Immature natural killer cell (primary cell): ENCODE measurements at regions not wholly inside any gene's neighbourhood (a gene's known extent, or its start where the extent isn't known, plus 50 kb on each side); places are given as distances from the start of the nearest gene placed in this dataset.

Experiments used
- DNase-seq, 3 donors: peaks; one replicate each; pipeline ENCODE4 v3.0.0; 2022; ENCODE audit warnings: mixed read lengths in 1 of 3
- H3K27ac Mint-ChIP-seq, 6 donors: one replicate each; pipeline ENCODE4 v1.8.0; 2020; ENCODE audit warnings: mixed read lengths in 6 of 6, mild to moderate bottlenecking in 5 of 6, inconsistent platforms in 4 of 6, moderate library complexity in 3 of 6
- H3K27me3 Mint-ChIP-seq, 3 donors: one replicate each; pipeline ENCODE4 v1.8.0; 2020 to 2021; ENCODE audit warnings: low read depth in 3 of 3, mild to moderate bottlenecking in 3 of 3, mixed read lengths in 3 of 3, moderate library complexity in 3 of 3, inconsistent platforms in 1 of 3
- H3K36me3 Mint-ChIP-seq, 3 donors: one replicate each; pipeline ENCODE4 v1.8.0; 2020; ENCODE audit warnings: mixed read lengths in 3 of 3, inconsistent platforms in 2 of 3, mild to moderate bottlenecking in 2 of 3
- H3K4me1 Mint-ChIP-seq, 2 donors: one replicate each; pipeline ENCODE4 v1.8.0; 2020; ENCODE audit warnings: inconsistent platforms in 2 of 2, mild to moderate bottlenecking in 2 of 2, mixed read lengths in 2 of 2, moderate library complexity in 1 of 2
- H3K4me3 Mint-ChIP-seq, 5 donors: one replicate each; pipeline ENCODE4 v1.8.0; 2020; ENCODE audit warnings: mild to moderate bottlenecking in 5 of 5, mixed read lengths in 5 of 5, inconsistent platforms in 3 of 5, moderate library complexity in 3 of 5
- H3K9me3 Mint-ChIP-seq, 6 donors: one replicate each; pipeline ENCODE4 v1.8.0; 2020; ENCODE audit warnings: mild to moderate bottlenecking in 6 of 6, mixed read lengths in 6 of 6, inconsistent platforms in 4 of 6, moderate library complexity in 3 of 6

DNA sequence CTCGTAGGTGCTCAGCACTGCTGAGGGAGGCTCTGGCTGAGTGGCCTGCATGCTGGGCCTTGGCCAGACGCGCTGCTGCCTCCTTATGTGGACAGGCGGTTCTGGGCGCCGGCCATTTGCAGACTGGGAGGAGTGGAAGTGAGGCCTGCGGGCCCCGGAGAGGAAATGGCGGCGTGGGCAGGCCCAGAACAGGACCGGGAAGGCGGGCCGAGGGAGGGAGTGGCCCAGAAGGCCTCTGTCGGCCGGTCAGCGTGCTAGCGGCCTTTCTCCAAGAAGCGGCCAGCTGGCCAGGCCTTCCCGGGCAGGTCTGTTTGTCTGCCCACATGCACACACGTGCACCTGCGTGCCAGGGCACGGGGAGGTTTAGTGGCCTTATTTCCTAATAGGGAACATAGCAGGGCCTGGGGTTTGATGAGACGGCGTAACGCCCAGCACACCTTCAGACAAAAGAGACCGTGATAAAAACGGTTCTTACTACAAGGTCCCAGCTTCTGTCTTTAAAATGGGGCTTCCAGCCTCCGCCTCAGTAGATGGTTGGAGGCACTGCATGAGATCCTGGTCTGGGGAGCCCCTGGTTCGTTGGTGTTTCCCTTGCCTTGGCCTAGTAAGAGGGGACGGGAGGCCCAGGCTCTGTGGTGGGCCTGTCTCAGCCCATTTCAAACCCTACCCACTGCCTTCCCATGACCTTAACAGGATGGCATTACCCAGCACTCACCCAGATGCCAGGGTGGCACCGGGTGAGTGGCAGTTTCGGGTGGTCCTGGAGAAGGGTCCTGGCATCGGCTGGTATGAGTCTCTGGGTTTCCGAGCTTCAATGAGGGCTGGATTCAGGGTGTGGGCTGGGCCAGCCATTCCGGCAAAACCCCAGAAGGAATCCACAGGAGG, 65.1 kb upstream of the PPARA start:
- H3K27me3 Mint-ChIP-seq: peaks cover 0 to 2% (median 0%) of the 10 kb centered on the region in 3 donors
- no peak for DNase-seq
- H3K9me3 Mint-ChIP-seq: no peaks in the 10 kb centered on the region
- no peak overlapping the region for H3K27ac Mint-ChIP-seq
- peaks cover 4 to 13% of the 10 kb centered on the region in 2 donors for H3K4me1 Mint-ChIP-seq
- peaks cover 0 to 3% (median 0%) of the 10 kb centered on the region in 3 donors for H3K36me3 Mint-ChIP-seq
- no peak overlapping the region for H3K4me3 Mint-ChIP-seq

DNA sequence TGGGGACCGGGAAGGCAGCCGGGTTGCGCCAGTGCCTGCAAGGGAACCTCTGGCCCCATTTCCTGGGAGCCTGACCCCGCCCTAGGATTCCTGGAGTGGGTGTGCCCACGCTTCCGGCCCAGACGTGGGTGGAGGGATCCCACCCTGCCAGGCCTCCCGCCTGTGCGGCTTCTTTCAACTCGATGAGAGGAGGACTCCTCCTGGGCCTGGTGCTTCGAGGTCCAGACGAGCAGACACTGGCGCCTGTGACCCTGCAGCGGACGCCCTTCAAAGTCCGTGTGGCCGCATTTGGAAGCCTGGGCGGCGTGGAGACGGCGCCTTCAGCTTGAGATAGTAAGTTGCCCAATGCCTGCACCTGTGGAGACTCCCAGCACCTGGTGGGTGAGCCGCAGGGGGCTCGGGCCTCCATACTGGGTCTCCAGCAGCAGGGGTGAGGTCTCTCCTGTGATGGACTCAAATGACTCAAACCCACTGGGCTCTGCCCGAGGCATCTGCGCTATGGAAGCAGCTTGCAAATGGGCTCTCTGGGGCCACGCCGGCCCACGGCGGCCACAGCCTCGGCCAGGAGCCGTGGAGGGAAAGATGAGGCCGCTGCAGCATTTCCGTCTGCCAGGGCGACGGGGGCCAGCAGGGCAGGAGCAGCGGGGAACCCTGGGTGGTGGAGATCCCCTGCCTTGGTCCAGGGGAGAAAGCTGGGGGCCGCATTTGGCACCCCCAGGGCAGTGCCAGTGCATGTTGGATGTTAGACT, 64.3 kb upstream of the PPARA start:
- H3K27me3 Mint-ChIP-seq: peaks cover 0 to 2% (median 0%) of the 10 kb centered on the region in 3 donors
- H3K4me3 Mint-ChIP-seq: no peak overlapping the region
- no peaks in the 10 kb centered on the region for H3K9me3 Mint-ChIP-seq
- DNase-seq: no peak
- peaks cover 0 to 3% (median 0%) of the 10 kb centered on the region in 3 donors for H3K36me3 Mint-ChIP-seq
- peaks cover 2 to 13% of the 10 kb centered on the region in 2 donors for H3K4me1 Mint-ChIP-seq
- no peak overlapping the region for H3K27ac Mint-ChIP-seq

DNA sequence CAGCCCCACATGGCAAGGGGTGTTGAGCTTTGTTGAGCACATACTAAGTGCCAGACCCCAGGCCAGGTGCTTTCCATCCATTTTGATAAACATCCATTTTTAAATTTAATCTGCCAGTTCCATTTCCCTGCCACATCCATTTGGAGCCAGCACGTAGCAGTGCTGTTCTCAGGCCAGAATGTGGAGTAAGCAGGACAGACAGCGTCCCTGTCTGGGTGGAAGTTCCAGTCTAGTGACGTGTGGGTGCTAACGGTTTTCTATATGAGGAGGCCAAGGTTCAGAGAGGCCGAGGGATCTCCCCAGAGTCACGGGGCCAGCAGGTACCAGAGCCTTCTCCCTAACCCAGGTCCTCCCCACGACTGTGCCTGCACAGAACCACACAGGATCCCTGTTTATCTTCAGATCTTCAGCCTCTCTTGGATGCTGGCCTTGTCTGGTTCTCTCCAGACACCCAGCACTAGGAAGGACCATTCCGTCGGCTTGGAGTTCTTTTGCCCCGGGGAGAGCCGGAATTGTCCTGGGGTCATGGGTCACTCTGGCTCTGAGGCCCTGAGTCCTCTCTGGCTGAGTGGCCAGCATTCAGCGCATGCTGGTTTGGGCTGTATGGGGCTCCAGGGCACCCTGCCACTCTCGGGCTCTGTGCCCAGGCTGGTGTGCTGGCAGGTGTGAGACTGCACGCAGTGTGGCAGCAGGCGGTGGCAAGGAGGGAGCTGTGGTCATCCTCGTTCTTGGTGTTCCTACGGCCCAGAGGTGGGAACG, 63.6 kb upstream of the PPARA start:
- Mint-ChIP-seq H3K4me1 (peaks cover 2 to 11% of the 10 kb centered on the region in 2 donors), H3K9me3 (no peaks in the 10 kb centered on the region), H3K36me3 (peaks cover 0 to 3% (median 0%) of the 10 kb centered on the region in 3 donors), H3K27ac (peak overlapping the region in 1 of 6 donors; percentile 63), H3K27me3 (peaks cover 0 to 2% (median 0%) of the 10 kb centered on the region in 3 donors), H3K4me3 (no peak overlapping the region)
- DNase-seq: no peak

DNA sequence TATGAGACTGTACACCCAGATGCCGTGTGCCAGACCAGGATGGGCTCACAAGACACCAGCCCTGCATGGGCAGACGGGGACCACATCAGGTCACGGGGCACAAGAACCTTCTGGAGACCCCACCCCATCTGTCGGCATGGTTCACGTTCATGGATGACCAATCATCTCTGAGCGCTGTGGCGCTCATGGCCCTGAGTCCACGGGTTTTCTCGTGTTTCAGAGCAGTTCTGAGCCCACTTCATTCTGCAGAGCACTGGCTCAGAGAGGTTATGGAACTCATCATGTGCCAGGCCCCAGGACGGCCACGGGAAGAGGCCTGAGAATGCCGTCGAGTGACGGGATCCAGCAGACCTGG, 63.0 kb upstream of the PPARA start:
- Mint-ChIP-seq H3K27ac (no peak overlapping the region), H3K9me3 (no peaks in the 10 kb centered on the region), H3K27me3 (peaks cover 0 to under 1% (median 0%) of the 10 kb centered on the region in 3 donors), H3K4me3 (no peak overlapping the region), H3K36me3 (peaks cover 0 to 3% (median 0%) of the 10 kb centered on the region in 3 donors), H3K4me1 (peaks cover 0 to 5% of the 10 kb centered on the region in 2 donors)
- DNase-seq: no peak

DNA sequence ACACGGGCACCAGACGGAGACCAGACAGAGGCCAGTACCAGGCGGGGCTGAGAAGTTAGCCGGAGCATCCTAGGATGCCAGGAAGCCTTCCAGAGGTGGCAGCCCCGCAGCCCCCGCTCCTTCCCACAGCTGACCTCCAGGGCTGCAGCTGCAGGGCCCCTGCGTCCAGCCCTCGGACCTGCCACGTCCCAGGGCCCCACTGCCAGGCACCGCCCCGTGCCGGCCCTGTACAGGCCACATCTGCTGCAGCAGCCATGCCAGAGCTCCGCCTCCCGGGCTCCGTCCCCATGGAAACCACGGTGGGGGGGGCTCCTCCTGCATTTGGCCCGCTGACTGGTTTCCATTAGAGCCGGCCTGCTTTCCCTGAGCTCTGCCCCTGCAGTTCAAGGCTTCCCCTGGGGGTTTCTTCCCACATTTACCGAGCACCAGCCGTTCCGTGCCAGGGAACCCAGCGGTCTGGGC, 62.5 kb upstream of the PPARA start:
- no peak overlapping the region for H3K27ac Mint-ChIP-seq
- H3K36me3 Mint-ChIP-seq: peaks cover 0 to 3% (median 0%) of the 10 kb centered on the region in 3 donors
- H3K27me3 Mint-ChIP-seq: peaks cover 0 to 2% (median 0%) of the 10 kb centered on the region in 3 donors
- no peak for DNase-seq
- peaks cover 0 to under 1% of the 10 kb centered on the region in 2 donors for H3K4me1 Mint-ChIP-seq
- no peak overlapping the region for H3K4me3 Mint-ChIP-seq
- H3K9me3 Mint-ChIP-seq: no peaks in the 10 kb centered on the region

DNA sequence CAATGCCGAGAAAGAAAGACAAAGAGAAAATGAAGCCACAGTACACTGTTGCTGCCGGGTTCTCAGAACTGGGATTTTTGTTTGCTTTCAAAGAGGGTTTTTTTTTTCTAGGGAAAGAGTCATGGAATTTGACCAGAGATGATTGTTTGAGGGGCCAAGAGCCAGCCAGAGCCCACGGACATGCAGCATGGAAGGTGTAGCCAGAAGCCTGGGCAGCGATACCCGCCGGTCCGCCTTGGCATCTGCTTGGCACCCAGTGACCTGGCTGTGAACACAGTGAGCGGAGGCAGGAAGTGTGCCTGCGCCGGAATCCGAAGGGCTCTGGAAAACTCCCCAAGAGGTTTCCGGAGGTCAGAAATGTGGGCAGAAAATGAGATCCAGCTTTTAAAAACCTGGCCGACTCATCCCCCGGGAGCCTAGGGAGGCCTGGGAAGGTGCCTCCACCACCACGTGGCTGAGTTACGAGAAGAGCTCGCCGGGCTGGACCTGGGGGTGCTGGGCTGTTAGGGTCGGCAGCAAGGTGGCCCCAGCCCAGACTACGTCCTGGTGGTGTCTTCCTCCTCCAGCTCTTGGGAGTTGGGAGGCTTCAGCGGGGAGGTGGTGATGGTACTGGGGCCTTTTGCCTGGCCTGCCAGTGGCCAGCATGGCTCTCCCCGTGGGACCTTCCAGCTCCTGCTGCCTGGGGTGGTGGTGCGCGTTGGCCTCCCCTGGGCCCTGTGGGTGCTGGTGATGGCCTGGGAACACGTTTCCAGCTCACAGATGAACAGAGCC, 61.6 kb upstream of the PPARA start:
- Mint-ChIP-seq H3K27me3 (peaks cover 0 to 2% (median 0%) of the 10 kb centered on the region in 3 donors), H3K4me1 (no peaks in the 10 kb centered on the region), H3K36me3 (peaks cover 0 to 3% (median 0%) of the 10 kb centered on the region in 3 donors), H3K9me3 (no peaks in the 10 kb centered on the region), H3K27ac (no peak overlapping the region), H3K4me3 (no peak overlapping the region)
- DNase-seq: no peak

DNA sequence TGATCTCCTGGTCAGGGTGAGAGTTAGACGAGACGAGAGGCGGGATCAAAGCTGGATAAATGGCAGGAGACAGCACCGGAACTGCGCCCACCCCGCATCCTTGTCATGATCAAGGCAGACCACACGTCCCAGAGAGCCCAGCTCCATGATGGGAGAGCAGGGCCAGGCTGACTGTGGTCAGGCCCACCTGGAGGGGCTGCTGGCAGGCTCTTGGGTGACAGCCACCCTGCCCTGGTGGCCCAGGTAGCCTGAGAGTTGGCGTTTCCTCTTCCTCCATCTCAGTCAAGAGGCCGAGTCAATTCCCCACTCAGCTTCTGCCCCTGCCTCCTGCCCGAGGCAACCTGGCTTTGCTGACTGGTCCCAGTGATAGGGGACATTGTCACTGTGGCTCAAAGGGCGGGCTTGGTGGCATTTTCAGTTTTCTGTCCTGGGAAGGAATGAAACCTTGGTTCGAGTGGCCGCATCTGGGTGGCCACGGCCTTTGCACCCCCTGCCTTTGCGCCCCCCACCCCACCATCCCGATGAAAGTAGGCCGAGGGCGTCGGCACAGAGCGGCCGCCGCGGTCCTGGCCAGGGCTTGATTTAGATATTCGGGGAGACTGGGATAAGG, 60.8 kb upstream of the PPARA start:
- H3K27me3 Mint-ChIP-seq: peaks cover 0 to 4% (median 0%) of the 10 kb centered on the region in 3 donors
- no peak for DNase-seq
- no peaks in the 10 kb centered on the region for H3K9me3 Mint-ChIP-seq
- no peak overlapping the region for H3K27ac Mint-ChIP-seq
- peaks cover 0 to 3% (median 0%) of the 10 kb centered on the region in 3 donors for H3K36me3 Mint-ChIP-seq
- H3K4me1 Mint-ChIP-seq: no peaks in the 10 kb centered on the region
- no peak overlapping the region for H3K4me3 Mint-ChIP-seq

DNA sequence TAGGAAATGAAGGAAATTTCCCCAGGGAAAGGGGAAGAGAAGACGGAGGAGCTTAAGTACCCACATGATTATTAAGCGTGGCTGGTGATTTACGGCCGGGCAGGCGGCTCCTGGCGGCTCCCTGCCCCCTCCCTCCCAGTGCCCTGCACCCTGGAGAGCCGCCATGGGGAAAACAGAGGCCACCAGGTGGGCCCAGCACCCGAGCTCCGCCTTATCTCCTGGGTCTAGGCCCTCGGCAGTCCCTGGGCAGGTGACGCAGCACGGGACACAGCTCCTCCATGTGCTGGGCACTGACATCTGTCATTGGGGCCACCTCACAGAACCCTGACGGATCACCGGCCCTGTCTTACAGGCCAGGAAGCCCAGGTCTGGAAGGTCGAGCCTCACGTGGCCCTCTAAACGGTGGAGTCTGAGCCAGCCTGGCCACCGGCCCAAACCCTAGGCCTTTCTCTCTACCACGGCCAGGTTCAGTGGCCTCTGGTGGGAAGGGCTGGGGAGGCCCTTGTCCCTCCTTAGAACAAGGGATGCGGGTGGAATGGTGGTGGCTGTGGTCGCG, 60.2 kb upstream of the PPARA start:
- no peak overlapping the region for H3K27ac Mint-ChIP-seq
- no peaks in the 10 kb centered on the region for H3K9me3 Mint-ChIP-seq
- no peaks in the 10 kb centered on the region for H3K4me1 Mint-ChIP-seq
- H3K27me3 Mint-ChIP-seq: peaks cover 0 to 4% (median 0%) of the 10 kb centered on the region in 3 donors
- H3K36me3 Mint-ChIP-seq: peaks cover 0 to 3% (median 0%) of the 10 kb centered on the region in 3 donors
- DNase-seq: no peak
- H3K4me3 Mint-ChIP-seq: no peak overlapping the region

DNA sequence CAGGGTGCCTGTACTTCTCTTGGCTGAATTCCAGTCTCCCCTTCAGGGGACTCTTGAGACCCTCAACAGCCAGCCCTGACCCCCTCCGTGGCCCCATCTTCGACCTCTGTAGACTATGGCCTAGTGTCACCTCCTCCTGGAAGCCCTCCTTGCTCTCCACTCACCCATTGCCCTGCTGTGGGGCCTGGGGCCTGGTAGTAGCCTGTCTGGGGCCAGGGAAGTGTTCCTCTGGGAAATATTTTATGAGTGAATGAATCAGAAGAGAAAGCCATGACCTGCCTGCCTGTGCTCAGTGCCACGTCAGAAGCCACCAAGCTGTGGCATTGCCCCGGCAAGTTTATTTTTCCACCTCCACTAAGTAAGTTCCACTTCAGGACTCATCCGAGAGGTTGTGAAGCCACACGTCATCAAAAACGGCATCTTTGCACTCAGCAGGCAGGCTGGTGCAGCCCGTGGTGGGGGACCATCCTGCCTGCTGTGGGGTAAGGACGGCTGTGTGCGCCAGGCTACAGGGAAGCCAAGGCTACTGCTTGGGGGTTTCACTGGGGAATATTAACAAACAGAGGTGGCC, 59.6 kb upstream of the PPARA start:
- no peak overlapping the region for H3K27ac Mint-ChIP-seq
- H3K9me3 Mint-ChIP-seq: no peaks in the 10 kb centered on the region
- no peak overlapping the region for H3K4me3 Mint-ChIP-seq
- H3K36me3 Mint-ChIP-seq: peaks cover 0 to 3% (median 0%) of the 10 kb centered on the region in 3 donors
- DNase-seq: no peak
- H3K27me3 Mint-ChIP-seq: peaks cover 0 to 4% (median 0%) of the 10 kb centered on the region in 3 donors
- H3K4me1 Mint-ChIP-seq: no peaks in the 10 kb centered on the region

DNA sequence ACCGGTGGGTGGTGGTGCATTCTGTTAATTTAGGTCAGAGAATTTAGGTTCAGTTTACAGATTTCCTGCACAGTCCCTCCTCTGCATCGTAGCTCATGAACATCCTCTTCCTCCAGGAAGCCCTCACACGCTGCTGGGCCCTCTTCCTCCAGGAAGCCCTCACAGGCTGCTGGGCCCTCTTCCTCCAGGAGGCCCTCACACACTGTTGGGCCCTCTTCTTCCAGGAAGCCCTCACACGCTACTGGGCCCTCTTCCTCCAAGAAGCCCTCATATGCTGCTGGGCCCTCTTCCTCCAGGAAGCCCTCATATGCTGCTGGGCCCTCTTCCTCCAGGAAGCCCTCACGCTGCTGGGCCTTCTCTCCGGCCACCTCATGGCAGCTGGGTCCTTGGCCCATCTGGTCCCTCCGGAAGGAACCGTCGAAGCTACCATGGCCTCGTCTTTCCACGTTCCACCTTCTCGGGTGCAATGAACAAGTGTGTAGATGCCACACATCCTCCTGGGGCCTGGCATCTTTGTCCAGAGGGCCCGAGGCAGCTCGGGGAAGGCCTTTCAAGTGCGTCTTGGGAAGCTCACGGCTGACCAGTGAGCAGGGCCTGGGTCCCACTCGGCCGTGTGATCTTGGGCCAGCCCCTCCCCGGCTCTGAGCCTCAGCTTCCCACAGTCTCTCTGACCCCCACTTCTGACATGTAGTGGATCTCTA, 58.9 kb upstream of the PPARA start:
- peak overlapping the region in 2 of 6 donors; percentile 5 to 45 for H3K27ac Mint-ChIP-seq
- peaks cover 0 to 3% (median 0%) of the 10 kb centered on the region in 3 donors for H3K36me3 Mint-ChIP-seq
- no peaks in the 10 kb centered on the region for H3K9me3 Mint-ChIP-seq

DNA sequence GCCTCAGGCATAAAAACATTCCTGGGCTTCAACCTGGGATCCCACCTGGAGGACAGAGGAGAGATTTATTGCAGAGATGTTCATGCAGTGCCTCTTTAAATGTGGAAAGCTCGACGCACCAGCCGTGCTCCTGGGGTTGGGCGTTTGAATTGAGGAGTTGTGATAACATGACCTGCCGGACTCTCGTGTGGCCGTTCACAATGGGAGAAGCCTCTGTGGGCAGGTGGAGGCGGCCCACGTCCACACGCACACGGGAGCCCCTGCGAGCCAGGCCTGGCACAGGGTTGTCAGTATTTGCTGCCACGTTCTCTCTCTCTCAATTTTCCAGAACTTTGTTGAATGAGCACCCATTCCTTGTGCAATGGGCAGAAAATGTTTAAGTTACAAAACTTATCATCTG, 58.3 kb upstream of the PPARA start:
- H3K9me3 Mint-ChIP-seq: no peaks in the 10 kb centered on the region
- H3K27me3 Mint-ChIP-seq: peaks cover 0 to 4% (median 0%) of the 10 kb centered on the region in 3 donors
- H3K4me3 Mint-ChIP-seq: no peak overlapping the region
- H3K36me3 Mint-ChIP-seq: no peaks in the 10 kb centered on the region
- no peaks in the 10 kb centered on the region for H3K4me1 Mint-ChIP-seq
- no peak for DNase-seq
- H3K27ac Mint-ChIP-seq: no peak overlapping the region

More for the DNA sequence above, 58.9 kb upstream of the PPARA start:
- no peak overlapping the region for H3K4me3 Mint-ChIP-seq
- no peak for DNase-seq
- H3K4me1 Mint-ChIP-seq: no peaks in the 10 kb centered on the region
- H3K27me3 Mint-ChIP-seq: peaks cover 0 to 4% (median 0%) of the 10 kb centered on the region in 3 donors
